Pons (tissue), 1 donor: ENCODE measurements at regions not wholly inside any gene's neighbourhood (a gene's known extent, or its start where the extent isn't known, plus 50 kb on each side); places are given as distances from the start of the nearest gene placed in this dataset.
"Not testable (repeated sequence)": the region's sequence is repeated elsewhere in the genome, so short reads cannot be mapped to it uniquely, and the experiment has no call there.

Experiments
- DNase-seq: peaks from one replicate; pipeline ENCODE4 v3.0.0-alpha.2; 2016; ENCODE audit warnings: low spot score

DNA sequence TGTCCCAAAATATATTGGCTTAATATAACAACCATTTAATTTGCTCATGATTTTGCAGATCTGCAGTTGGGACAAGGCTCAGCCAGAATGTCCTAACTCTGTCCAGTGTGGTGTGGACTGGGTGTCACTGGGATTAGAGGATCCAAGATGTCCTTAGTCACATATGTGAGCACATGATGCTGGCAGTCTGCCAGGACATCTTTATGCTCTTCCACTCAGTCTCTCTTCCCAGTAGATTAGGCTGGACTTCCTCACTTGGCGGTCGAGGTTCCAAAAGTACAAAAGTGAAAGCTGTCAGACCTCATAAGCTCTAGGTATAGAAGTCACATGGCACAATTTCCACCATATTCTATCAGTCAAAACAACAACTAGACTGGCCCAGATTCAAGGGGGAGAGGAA lies 167.9 kb upstream of the NTF3 start:
- DNase-seq = no peak

DNA sequence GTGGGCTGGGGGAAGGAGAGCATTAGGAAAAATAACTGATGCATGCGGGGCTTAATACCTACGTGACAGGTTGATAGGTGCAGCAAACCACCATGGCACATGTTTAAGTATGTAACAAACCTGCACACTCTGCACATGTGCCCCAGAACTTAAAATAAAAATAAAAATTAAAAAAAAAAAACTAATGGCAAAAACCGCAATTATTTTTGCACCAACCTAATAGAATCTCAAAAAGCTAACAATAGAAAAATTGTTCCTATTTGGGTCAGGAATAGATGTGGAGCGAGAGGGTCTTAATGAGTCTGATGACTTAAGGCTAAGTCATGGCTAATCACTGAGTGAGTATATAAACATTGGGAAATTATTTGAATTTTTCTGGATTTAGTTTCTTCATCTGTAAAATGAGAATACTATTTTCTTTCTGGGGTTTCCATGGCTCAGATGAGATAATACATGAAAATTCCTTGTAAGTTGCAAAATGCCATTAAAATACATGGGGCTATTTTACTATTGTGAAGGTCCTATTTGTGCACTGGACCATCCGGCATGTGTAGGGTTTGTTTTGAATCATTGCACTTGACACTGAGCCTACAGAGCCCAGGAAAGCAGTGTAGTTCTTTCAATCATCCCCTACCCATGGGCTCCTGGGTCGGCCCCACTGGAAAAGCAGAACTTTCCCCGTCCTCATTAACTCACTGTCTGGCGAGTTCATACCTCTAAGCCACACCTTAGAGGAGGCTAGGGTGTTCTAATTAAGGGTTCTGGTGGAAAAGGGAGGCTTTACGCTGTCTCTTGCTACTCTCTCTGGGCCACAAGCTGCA lies 164.1 kb upstream of the NTF3 start:
- no peak for DNase-seq

DNA sequence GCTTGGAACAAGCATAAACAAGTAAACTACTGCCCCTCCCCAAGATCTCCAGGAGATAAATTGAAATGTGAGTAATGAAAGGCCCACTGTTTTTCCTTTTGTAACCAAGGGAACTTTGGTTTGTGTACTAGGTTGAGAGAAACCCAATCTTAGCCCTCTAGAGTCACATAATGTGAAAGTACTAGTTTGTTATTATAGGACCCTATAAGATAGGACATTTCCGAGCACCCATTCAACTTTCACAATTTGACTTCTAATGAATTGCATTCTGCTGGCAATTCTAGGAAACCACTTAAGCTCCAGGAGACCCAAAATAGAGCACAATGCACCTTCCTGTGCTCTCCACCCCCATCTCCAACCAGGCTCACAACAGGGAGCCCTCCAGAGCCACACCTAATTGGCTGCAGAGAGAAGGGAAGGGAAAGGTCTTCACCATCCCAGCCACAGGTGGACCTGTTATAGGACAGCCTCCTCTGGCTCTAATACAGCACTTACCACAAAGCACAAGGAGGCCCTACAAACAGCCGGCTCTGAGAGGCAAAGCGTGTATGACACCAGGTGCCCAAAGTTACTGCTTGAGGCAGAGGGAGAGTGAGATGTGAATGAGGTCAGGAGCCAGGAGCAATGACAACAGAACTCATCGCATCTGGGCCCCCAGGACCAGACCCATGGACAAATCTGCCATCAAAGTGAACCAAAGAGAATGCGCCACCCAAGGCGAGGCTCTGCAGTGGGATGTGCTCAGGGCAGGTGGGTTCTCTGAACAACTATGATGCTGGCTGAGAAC lies 163.3 kb upstream of the NTF3 start:
- no peak for DNase-seq

DNA sequence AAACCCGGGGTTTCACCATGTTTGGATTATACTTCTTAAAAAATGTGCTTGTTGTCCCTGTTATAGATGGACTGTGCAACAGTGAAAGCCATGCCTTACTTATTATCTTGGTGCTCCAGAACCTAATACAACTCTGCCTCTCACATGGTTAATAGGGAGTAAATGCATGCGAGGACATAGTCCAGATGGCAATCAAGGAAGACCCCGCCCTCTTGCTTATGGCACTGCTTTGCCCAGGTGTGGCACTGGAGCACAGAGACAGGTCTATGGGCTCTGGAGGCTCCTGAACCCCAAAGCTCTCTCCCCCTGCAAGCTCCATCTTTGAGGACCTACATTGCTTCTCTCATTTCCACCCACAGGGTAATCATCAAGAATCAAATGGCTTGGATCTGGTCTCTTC lies 162.1 kb upstream of the NTF3 start:
- DNase-seq = no peak

GRCh38 chr12:5272018-5272785 lies 159.7 kb upstream of the NTF3 start:
- DNase-seq = no peak

DNA sequence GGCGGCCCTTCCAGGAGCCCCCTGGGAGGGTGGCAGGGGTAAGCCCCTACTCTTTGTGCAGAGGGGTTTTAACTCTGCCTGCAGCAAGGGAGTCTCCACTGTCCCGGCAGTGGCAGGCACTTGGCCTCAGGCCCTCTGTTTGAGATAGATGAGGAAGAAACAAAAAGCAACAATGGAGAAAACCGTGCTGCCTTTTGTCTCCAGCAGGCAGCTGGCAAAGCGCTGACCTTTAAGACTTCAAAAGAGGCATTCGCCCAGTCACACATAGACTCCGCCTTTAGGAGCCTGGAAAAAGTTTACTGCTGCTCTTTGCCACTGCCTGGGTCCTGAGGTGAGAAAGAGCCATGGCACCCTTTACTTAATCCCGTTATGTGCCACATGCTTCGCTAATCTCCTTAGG lies 158.2 kb upstream of the NTF3 start:
- no peak for DNase-seq

DNA sequence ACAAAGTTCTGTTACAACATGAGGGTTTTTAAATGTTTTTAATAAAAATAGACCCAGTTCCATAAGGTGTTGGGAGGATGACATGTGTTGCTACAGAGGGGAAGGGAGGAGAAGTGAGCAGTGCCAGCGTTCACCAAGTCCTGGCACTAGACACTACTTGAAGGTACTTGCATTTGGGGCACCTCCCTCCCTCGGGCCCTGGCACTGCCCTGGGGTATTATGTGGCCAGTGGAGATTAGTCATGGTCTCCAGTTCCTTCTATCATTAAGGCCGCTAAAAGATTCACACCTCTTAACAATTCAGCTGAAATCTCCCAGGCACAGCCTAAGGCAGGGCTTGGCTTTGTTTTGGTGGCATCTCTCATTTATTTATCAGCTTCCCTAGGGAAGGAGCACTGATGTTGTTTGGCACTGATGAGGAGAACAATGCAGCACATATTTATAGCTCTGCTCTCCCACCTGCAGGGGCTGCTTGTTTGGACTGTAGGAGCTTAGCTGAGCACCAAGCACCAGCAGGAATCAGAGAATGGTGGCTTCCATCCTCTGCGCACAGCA lies 155.5 kb upstream of the NTF3 start:
- DNase-seq = no peak

DNA sequence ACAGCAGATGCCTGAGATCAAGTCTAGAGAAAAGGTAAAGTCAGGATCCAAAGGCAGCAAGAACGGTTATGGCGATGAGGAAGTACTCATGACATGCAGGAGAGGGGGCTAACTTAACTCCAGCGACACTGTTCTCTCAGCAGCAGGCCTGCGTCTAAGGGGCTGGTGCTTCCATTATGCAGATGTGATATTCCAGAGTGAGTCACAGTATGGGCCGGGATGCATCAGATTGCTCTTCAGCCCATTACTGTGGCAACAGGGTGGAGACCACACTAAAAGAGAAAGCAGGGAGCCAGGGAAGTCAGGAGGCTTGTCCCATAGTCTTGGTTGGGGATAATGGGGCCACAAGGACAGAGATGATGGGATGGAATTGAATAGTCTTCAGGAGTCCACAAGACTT lies 151.8 kb upstream of the NTF3 start:
- no peak for DNase-seq

- not testable (repeated sequence) for DNase-seq
Measured at GRCh38 chr12:5290368-5290767, 141.5 kb upstream of the NTF3 start.

- DNase-seq = no peak
Measured at GRCh38 chr12:5292651-5293050, 139.3 kb upstream of the NTF3 start.

DNA sequence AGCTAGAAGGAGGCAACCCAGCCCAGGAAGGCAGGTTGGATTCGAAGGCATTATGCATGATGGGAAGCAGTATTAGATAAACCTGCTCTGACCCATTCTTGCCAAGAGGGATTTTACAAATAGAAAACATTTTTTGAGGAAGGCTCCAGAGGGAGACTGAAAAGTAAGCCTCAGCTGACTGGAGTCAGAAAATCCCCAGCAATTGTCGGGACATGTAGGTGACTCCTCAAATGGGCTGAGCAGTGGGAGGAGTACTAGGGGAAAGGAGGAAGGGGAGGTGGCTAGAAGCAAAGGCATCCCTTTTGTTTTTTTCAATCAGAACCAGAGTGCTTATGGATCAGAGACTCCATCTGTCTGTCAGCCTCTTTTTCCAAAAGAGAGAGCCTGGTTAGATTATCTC lies 138.1 kb upstream of the NTF3 start:
- DNase-seq = no peak

- no peak for DNase-seq
Measured at GRCh38 chr12:5294274-5295070, 137.4 kb upstream of the NTF3 start.

DNA sequence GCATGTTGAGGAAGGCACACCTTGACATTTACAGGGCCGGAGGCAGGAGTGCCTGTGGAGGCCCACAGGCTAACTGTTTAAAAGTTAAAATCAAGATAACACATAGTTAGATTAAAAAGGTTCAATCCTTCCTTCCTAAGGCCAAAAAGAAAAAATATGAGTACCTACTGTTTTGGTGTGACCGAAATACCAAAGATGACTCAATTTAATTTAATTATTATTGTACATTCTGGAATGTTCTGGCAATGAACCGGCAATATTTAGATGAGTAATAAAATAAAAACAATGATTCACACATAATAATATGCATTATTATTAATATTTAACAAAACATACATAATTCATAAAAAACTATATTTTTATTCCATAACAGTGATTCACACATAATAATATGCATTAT lies 136.8 kb upstream of the NTF3 start:
- no peak for DNase-seq

DNA sequence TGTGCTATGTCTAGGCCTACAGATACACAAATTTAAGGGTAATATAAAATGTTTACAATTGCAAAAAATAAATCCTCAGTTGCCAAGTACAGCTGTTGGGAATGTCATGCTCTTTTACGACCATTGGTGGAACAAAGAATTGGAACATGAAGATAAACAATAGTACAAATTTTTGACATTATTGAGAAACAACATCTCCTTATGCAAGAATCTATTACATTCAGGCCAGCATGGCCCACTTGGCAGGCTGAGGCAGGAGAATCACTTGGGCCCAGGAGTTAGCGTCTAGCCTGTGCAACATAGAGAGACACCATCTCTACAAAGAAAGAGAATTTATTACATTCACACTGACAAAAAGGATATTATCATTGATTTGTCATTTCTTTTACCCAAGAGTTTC lies 135.9 kb upstream of the NTF3 start:
- no peak for DNase-seq

- no peak for DNase-seq
Measured at GRCh38 chr12:5301539-5301938, 130.4 kb upstream of the NTF3 start.

- no peak for DNase-seq
Measured at GRCh38 chr12:5305425-5305824, 126.5 kb upstream of the NTF3 start.

- no peak for DNase-seq
Measured at GRCh38 chr12:5305886-5306545, 125.9 kb upstream of the NTF3 start.

DNA sequence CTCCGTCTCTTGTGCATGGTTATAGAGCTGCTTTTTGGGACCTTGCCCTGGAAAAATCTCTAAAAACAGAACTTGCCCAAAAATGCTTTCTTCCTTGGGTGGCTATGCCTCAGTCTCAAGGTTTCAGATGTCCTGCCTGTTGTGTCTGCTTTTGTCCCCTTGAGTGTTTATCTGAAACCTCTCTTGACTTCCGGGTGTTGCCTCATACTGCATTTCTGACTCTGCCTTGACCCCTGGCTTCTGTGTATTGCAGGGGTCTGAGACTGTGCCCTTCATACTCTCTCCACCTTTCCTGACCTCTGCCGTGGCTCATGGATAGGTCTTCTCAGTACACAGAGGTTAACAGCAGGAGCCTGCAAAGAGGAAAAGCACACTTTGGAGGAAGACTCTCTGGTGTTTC lies 124.8 kb upstream of the NTF3 start:
- DNase-seq = no peak

- no peak for DNase-seq
Measured at GRCh38 chr12:5308216-5308615, 123.7 kb upstream of the NTF3 start.

GRCh38 chr12:5308996-5309395 lies 122.9 kb upstream of the NTF3 start:
- no peak for DNase-seq

DNA sequence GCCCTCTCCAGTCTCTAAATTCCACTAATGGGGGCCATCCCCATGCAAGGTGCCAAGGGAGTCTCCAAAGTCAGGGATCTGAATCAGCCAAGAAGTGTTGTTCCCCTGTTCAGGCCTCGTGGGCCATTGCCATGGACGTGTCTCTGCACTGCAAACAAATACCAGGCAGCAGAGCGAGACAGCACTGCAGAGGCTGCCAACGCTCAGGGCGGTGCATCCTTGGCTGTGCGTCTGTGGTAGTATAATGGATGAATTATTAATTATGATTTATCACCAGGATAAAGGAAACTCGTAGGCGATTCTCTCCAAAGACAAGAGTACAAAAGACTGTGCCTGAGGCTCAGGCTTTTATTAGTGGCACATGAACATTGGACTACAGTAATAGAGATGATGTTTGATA lies 122.3 kb upstream of the NTF3 start:
- no peak for DNase-seq
